ENCODE measurements at regions not wholly inside any gene's neighbourhood (a gene's known extent, or its start where the extent isn't known, plus 50 kb on each side); places are given as distances from the start of the nearest gene placed in this dataset.

GRCh38 chrX:126272795-126273497 is 106.9 kb upstream of the DCAF12L2 start:
- TF ChIP-seq CTCF (IDR thresholded peaks at IDR 0.05; ENCODE audit: low read depth, low read length, poor library complexity, severe bottlenecking): no peak
- TF ChIP-seq EZH2phosphoT487 (IDR thresholded peaks at IDR 0.05; ENCODE audit: borderline replicate concordance, low read length): no peak

Data from DOHH2 (cell line).